Caco-2 (cell line): ENCODE measurements at regions not wholly inside any gene's neighbourhood (a gene's known extent, or its start where the extent isn't known, plus 50 kb on each side); places are given as distances from the start of the nearest gene placed in this dataset.

Experiments
- BruUV-seq: library from RNA; stranded (reverse); fragments of 400-500 nt; replicated peaks from 2 replicates; lab custom pipeline; 2021; lab: Mats Ljungman, UMichigan
- CTCF ChIA-PET: fragments of 300-600 bp; sonication (Branson Sonifier 250); formaldehyde crosslinking; loops from one replicate; lab custom pipeline; 2022; ENCODE audit warnings: antibody characterized with exemption; lab: Charles Lee
- POLR2A ChIA-PET: fragments of 300-600 bp; sonication (Branson Sonifier 250); formaldehyde crosslinking; loops from one replicate; lab custom pipeline; 2022; ENCODE audit warnings: antibody characterized with exemption; lab: Charles Lee
- DNase-seq, 2 experiments: peaks; one replicate each; pipeline versions ENCODE4 v3.0.0 to v3.0.0-alpha.2; 2020 to 2022
- H3K27me3 ChIP-seq: replicated peaks from 2 replicates; pipeline ENCODE4 v1.6.0; 2011; ENCODE audit warnings: low read length; ENCODE audit not compliant: control insufficient read depth, insufficient read depth
- H3K36me3 ChIP-seq: 2 replicates; pipeline ENCODE4 v1.5.1; 2011; ENCODE audit warnings: low read length; ENCODE audit not compliant: control insufficient read depth, insufficient read depth
- H3K4me1 ChIP-seq: fragments of 250-450 bp; sonication (Bioruptor Pico); 2 replicates; pipeline ENCODE4 v1.5.1; 2020; ENCODE audit warnings: mild to moderate bottlenecking
- H3K4me3 ChIP-seq: 2 replicates; pipeline ENCODE4 v1.5.1; 2011; ENCODE audit warnings: low read depth, mild to moderate bottlenecking, control low read depth, low read length
- H3K9me3 ChIP-seq: fragments of 250-450 bp; sonication (Bioruptor Pico); 2 replicates; pipeline ENCODE4 v1.5.1; 2020; ENCODE audit warnings: mild to moderate bottlenecking, moderate library complexity
- H3K27ac Mint-ChIP-seq: one replicate; pipeline ENCODE4 v1.8.0; 2022; ENCODE audit warnings: mixed read lengths; ENCODE audit not compliant: unreplicated experiment
- H3K27me3 Mint-ChIP-seq: one replicate; pipeline ENCODE4 v1.8.0; 2022; ENCODE audit warnings: mixed read lengths; ENCODE audit not compliant: insufficient read depth, unreplicated experiment
- H3K36me3 Mint-ChIP-seq: one replicate; pipeline ENCODE4 v1.8.0; 2022; ENCODE audit warnings: mild to moderate bottlenecking, mixed read lengths; ENCODE audit not compliant: insufficient read depth, unreplicated experiment
- H3K4me1 Mint-ChIP-seq: one replicate; pipeline ENCODE4 v1.8.0; 2022; ENCODE audit warnings: low read depth, mixed read lengths; ENCODE audit not compliant: unreplicated experiment
- H3K4me3 Mint-ChIP-seq: one replicate; pipeline ENCODE4 v1.8.0; 2022; ENCODE audit warnings: mild to moderate bottlenecking, moderate library complexity, mixed read lengths; ENCODE audit not compliant: unreplicated experiment
- H3K9me3 Mint-ChIP-seq: one replicate; pipeline ENCODE4 v1.8.0; 2022; ENCODE audit warnings: mixed read lengths; ENCODE audit not compliant: unreplicated experiment
- CTCF ChIP-seq, 2 experiments: fragments of 200-600 bp in 1 of 2; IDR thresholded peaks; 1 replicate in 1 of 2; 2 replicates in 1 of 2; pipeline versions ENCODE4 v1.5.1 to v1.8.0; 2011 to 2022; ENCODE audit warnings: antibody characterized with exemption in 1 of 2, control low read depth in 1 of 2, inconsistent platforms in 1 of 2, low read depth in 1 of 2, low read length in 1 of 2, mild to moderate bottlenecking in 1 of 2, moderate library complexity in 1 of 2; ENCODE audit not compliant: insufficient read depth in 1 of 2, severe bottlenecking in 1 of 2, unreplicated experiment in 1 of 2
- intact Hi-C: fragments of 100-400 bp; cut with micrococcal nuclease; formaldehyde crosslinking; loops from one replicate; pipeline ENCODE4 v1.10.0; 2022; ENCODE audit not compliant: unreplicated experiment

GRCh38 chr14:87632796-87633195, 360.2 kb downstream of the GALC start:
- BruUV-seq, result no TSS peak
- H3K9me3 Mint-ChIP-seq, result no peaks in the 10 kb centered on the region
- Histone ChIP-seq H3K4me3 (no peak overlapping the region), H3K9me3 (no peaks in the 10 kb centered on the region), H3K27me3 (no peaks in the 10 kb centered on the region), H3K36me3 (no peaks in the 10 kb centered on the region), H3K4me1 (no peaks in the 10 kb centered on the region)
- H3K4me3 Mint-ChIP-seq, result no peak overlapping the region
- H3K4me1 Mint-ChIP-seq, result no peaks in the 10 kb centered on the region
- POLR2A ChIA-PET, result no interaction called here
- H3K27me3 Mint-ChIP-seq, result peaks cover 15% of the 10 kb centered on the region
- intact Hi-C loops, result no loop called here
- DNase-seq, result no peak
- H3K27ac Mint-ChIP-seq, result no peak overlapping the region
- no peaks in the 10 kb centered on the region for H3K36me3 Mint-ChIP-seq
- TF ChIP-seq CTCF (IDR thresholded peaks at IDR 0.05; ENCODE audit: insufficient read depth in 1 of 2, low read depth in 1 of 2, low read length in 1 of 2, severe bottlenecking in 1 of 2, unreplicated experiment in 1 of 2), result no peak
- CTCF ChIA-PET, result no interaction called here

- CTCF ChIA-PET, result no interaction called here
- no peaks in the 10 kb centered on the region for H3K36me3 Mint-ChIP-seq
- TF ChIP-seq CTCF (IDR thresholded peaks at IDR 0.05; ENCODE audit: insufficient read depth in 1 of 2, low read depth in 1 of 2, low read length in 1 of 2, severe bottlenecking in 1 of 2, unreplicated experiment in 1 of 2), result no peak
These were observed 362.1 kb downstream of the GALC start for GRCh38 chr14:87630846-87631245.

GRCh38 chr14:87629788-87630187, 363.2 kb downstream of the GALC start:
- ChIA-PET CTCF (no interaction called here), POLR2A (no interaction called here)
- no peaks in the 10 kb centered on the region for H3K4me1 ChIP-seq
- no peak for DNase-seq
- no peak overlapping the region for H3K4me3 Mint-ChIP-seq
- TF ChIP-seq CTCF (IDR thresholded peaks at IDR 0.05; ENCODE audit: insufficient read depth in 1 of 2, low read depth in 1 of 2, low read length in 1 of 2, severe bottlenecking in 1 of 2, unreplicated experiment in 1 of 2), result no peak
- no peaks in the 10 kb centered on the region for H3K27me3 ChIP-seq
- H3K4me1 Mint-ChIP-seq, result no peaks in the 10 kb centered on the region
- no peaks in the 10 kb centered on the region for H3K36me3 Mint-ChIP-seq
- H3K36me3 ChIP-seq, result no peaks in the 10 kb centered on the region
- no peaks in the 10 kb centered on the region for H3K9me3 Mint-ChIP-seq
- no peak overlapping the region for H3K27ac Mint-ChIP-seq
- H3K27me3 Mint-ChIP-seq, result peaks cover 12% of the 10 kb centered on the region
- H3K4me3 ChIP-seq, result no peak overlapping the region
- intact Hi-C loops, result no loop called here
- BruUV-seq, result no TSS peak
- H3K9me3 ChIP-seq, result no peaks in the 10 kb centered on the region

More at GRCh38 chr14:87630846-87631245, 362.1 kb downstream of the GALC start:
- Mint-ChIP-seq H3K27me3 (peaks cover 12% of the 10 kb centered on the region), H3K27ac (no peak overlapping the region), H3K4me3 (no peak overlapping the region), H3K4me1 (no peaks in the 10 kb centered on the region), H3K9me3 (no peaks in the 10 kb centered on the region)
- H3K4me3 ChIP-seq, result no peak overlapping the region
- no TSS peak for BruUV-seq
- POLR2A ChIA-PET, result no interaction called here
- intact Hi-C loops, result no loop called here
- H3K9me3 ChIP-seq, result no peaks in the 10 kb centered on the region
- DNase-seq, result no peak
- no peaks in the 10 kb centered on the region for H3K36me3 ChIP-seq
- H3K27me3 ChIP-seq, result no peaks in the 10 kb centered on the region
- no peaks in the 10 kb centered on the region for H3K4me1 ChIP-seq
